ENCODE measurements at regions not wholly inside any gene's neighbourhood (a gene's known extent, or its start where the extent isn't known, plus 50 kb on each side); places are given as distances from the start of the nearest gene placed in this dataset.

GRCh38 chrX:124507246-124507645, 160.9 kb downstream of the SH2D1A start:
- H3K9me3 ChIP-seq (ENCODE audit: insufficient read depth, low read depth, low read length): no peaks in the 10 kb centered on the region
- no peak for DNase-seq
- H2BK120ac ChIP-seq (ENCODE audit: insufficient read depth, low read length, poor library complexity): no peak overlapping the region
- H4K91ac ChIP-seq (ENCODE audit: low read depth, low read length): no peak overlapping the region
- no peak overlapping the region for H3K4me2 ChIP-seq (ENCODE audit: low read length)
- WGBS (ENCODE audit: extremely low coverage, insufficient coverage, insufficient read length): no CpG with 5 or more reads among the region's 2 CpGs
- no peak overlapping the region for H2BK5ac ChIP-seq (ENCODE audit: low read depth, low read length, poor library complexity)
- no peak overlapping the region for H4K8ac ChIP-seq (ENCODE audit: low read depth, low read length)
- no peak overlapping the region for H3K18ac ChIP-seq (ENCODE audit: low read length)
- H2BK12ac ChIP-seq (ENCODE audit: low read length): no peak overlapping the region
- H3K4ac ChIP-seq (ENCODE audit: low read depth, low read length): no peak overlapping the region
- no peak overlapping the region for H3K9ac ChIP-seq (ENCODE audit: low read length)
- H4K12ac ChIP-seq (ENCODE audit: low read depth, low read length): no peak overlapping the region
- H3K27me3 ChIP-seq (ENCODE audit: insufficient read depth, low read length): no peaks in the 10 kb centered on the region
- no peak overlapping the region for H3K14ac ChIP-seq (ENCODE audit: low read length)
- H3K23ac ChIP-seq (ENCODE audit: low read length): no peak overlapping the region
- H3K4me1 ChIP-seq (ENCODE audit: control insufficient read depth in 1 of 2, insufficient read depth in 2 of 2, low read length in 2 of 2): peaks cover 0 to 4% of the 10 kb centered on the region in 2 experiments
- no peak overlapping the region for H3K4me3 ChIP-seq (ENCODE audit: low read depth, low read length)
- H3K27ac ChIP-seq (ENCODE audit: low read depth, low read length): no peak overlapping the region
- no peaks in the 10 kb centered on the region for H3K36me3 ChIP-seq (ENCODE audit: control insufficient read depth in 1 of 2, insufficient read depth in 2 of 2, low read length in 2 of 2)
- no peak overlapping the region for H2AFZ ChIP-seq (ENCODE audit: insufficient read depth, low read length, poor library complexity)
- H3K79me2 ChIP-seq (ENCODE audit: control insufficient read depth, insufficient read depth, low read length, poor library complexity): no peaks in the 10 kb centered on the region
- no peak overlapping the region for H2AK5ac ChIP-seq (ENCODE audit: low read length)
- no peaks in the 10 kb centered on the region for H3K79me1 ChIP-seq (ENCODE audit: low read length)

- H2BK12ac ChIP-seq (ENCODE audit: low read length): no peak overlapping the region
- H3K4me3 ChIP-seq (ENCODE audit: low read depth, low read length): no peak overlapping the region
- H4K12ac ChIP-seq (ENCODE audit: low read depth, low read length): no peak overlapping the region
- no peak for DNase-seq
- no peak overlapping the region for H3K18ac ChIP-seq (ENCODE audit: low read length)
- no peaks in the 10 kb centered on the region for H3K9me3 ChIP-seq (ENCODE audit: insufficient read depth, low read depth, low read length)
- no peak overlapping the region for H2AFZ ChIP-seq (ENCODE audit: insufficient read depth, low read length, poor library complexity)
- H4K91ac ChIP-seq (ENCODE audit: low read depth, low read length): no peak overlapping the region
- no peak overlapping the region for H2BK5ac ChIP-seq (ENCODE audit: low read depth, low read length, poor library complexity)
- H3K36me3 ChIP-seq (ENCODE audit: control insufficient read depth in 1 of 2, insufficient read depth in 2 of 2, low read length in 2 of 2): no peaks in the 10 kb centered on the region
- H3K4ac ChIP-seq (ENCODE audit: low read depth, low read length): no peak overlapping the region
- H3K79me1 ChIP-seq (ENCODE audit: low read length): no peaks in the 10 kb centered on the region
- H3K79me2 ChIP-seq (ENCODE audit: control insufficient read depth, insufficient read depth, low read length, poor library complexity): no peaks in the 10 kb centered on the region
- no peak overlapping the region for H3K27ac ChIP-seq (ENCODE audit: low read depth, low read length)
- H4K8ac ChIP-seq (ENCODE audit: low read depth, low read length): no peak overlapping the region
- no peak overlapping the region for H2BK120ac ChIP-seq (ENCODE audit: insufficient read depth, low read length, poor library complexity)
- no peak overlapping the region for H3K23ac ChIP-seq (ENCODE audit: low read length)
- H3K4me2 ChIP-seq (ENCODE audit: low read length): no peak overlapping the region
- no peak overlapping the region for H3K14ac ChIP-seq (ENCODE audit: low read length)
- no peaks in the 10 kb centered on the region for H3K27me3 ChIP-seq (ENCODE audit: insufficient read depth, low read length)
- H2AK5ac ChIP-seq (ENCODE audit: low read length): no peak overlapping the region
- H3K9ac ChIP-seq (ENCODE audit: low read length): no peak overlapping the region
- no CpG with 5 or more reads among the region's 1 CpG for WGBS (ENCODE audit: extremely low coverage, insufficient coverage, insufficient read length)
- H3K4me1 ChIP-seq (ENCODE audit: control insufficient read depth in 1 of 2, insufficient read depth in 2 of 2, low read length in 2 of 2): no peaks in the 10 kb centered on the region
Measured at GRCh38 chrX:124518885-124519284, 172.5 kb downstream of the SH2D1A start.

- no peak overlapping the region for H2BK5ac ChIP-seq (ENCODE audit: low read depth, low read length, poor library complexity)
- H3K9me3 ChIP-seq (ENCODE audit: insufficient read depth, low read depth, low read length): no peaks in the 10 kb centered on the region
- no peak overlapping the region for H3K18ac ChIP-seq (ENCODE audit: low read length)
- H2AFZ ChIP-seq (ENCODE audit: insufficient read depth, low read length, poor library complexity): no peak overlapping the region
- no peak overlapping the region for H3K14ac ChIP-seq (ENCODE audit: low read length)
- H3K36me3 ChIP-seq (ENCODE audit: control insufficient read depth in 1 of 2, insufficient read depth in 2 of 2, low read length in 2 of 2): no peaks in the 10 kb centered on the region
- H4K12ac ChIP-seq (ENCODE audit: low read depth, low read length): no peak overlapping the region
- no peak overlapping the region for H3K4ac ChIP-seq (ENCODE audit: low read depth, low read length)
- H3K27me3 ChIP-seq (ENCODE audit: insufficient read depth, low read length): no peaks in the 10 kb centered on the region
- H2AK5ac ChIP-seq (ENCODE audit: low read length): no peak overlapping the region
- H4K8ac ChIP-seq (ENCODE audit: low read depth, low read length): no peak overlapping the region
- no peak overlapping the region for H3K23ac ChIP-seq (ENCODE audit: low read length)
- no peak overlapping the region for H2BK12ac ChIP-seq (ENCODE audit: low read length)
- no peak for DNase-seq
- H2BK120ac ChIP-seq (ENCODE audit: insufficient read depth, low read length, poor library complexity): no peak overlapping the region
- H3K4me1 ChIP-seq (ENCODE audit: control insufficient read depth in 1 of 2, insufficient read depth in 2 of 2, low read length in 2 of 2): no peaks in the 10 kb centered on the region
- H3K9ac ChIP-seq (ENCODE audit: low read length): no peak overlapping the region
- H3K79me1 ChIP-seq (ENCODE audit: low read length): no peaks in the 10 kb centered on the region
- H3K79me2 ChIP-seq (ENCODE audit: control insufficient read depth, insufficient read depth, low read length, poor library complexity): no peaks in the 10 kb centered on the region
- WGBS (ENCODE audit: extremely low coverage, insufficient coverage, insufficient read length): no CpG with 5 or more reads among the region's 3 CpGs
- H3K4me2 ChIP-seq (ENCODE audit: low read length): no peak overlapping the region
- no peak overlapping the region for H4K91ac ChIP-seq (ENCODE audit: low read depth, low read length)
- H3K4me3 ChIP-seq (ENCODE audit: low read depth, low read length): no peak overlapping the region
- H3K27ac ChIP-seq (ENCODE audit: low read depth, low read length): no peak overlapping the region
Measured at GRCh38 chrX:124524852-124525251, 178.5 kb downstream of the SH2D1A start.

GRCh38 chrX:124529786-124530185, 183.4 kb downstream of the SH2D1A start:
- Histone ChIP-seq H3K4ac (ENCODE audit: low read depth, low read length) (no peak overlapping the region), H2AK5ac (ENCODE audit: low read length) (no peak overlapping the region), H3K79me1 (ENCODE audit: low read length) (no peaks in the 10 kb centered on the region), H3K9ac (ENCODE audit: low read length) (no peak overlapping the region), H3K4me2 (ENCODE audit: low read length) (no peak overlapping the region), H3K23ac (ENCODE audit: low read length) (no peak overlapping the region), H2BK120ac (ENCODE audit: insufficient read depth, low read length, poor library complexity) (no peak overlapping the region), H4K12ac (ENCODE audit: low read depth, low read length) (no peak overlapping the region), H3K27me3 (ENCODE audit: insufficient read depth, low read length) (no peaks in the 10 kb centered on the region), H3K14ac (ENCODE audit: low read length) (no peak overlapping the region), H3K4me1 (ENCODE audit: control insufficient read depth in 1 of 2, insufficient read depth in 2 of 2, low read length in 2 of 2) (no peaks in the 10 kb centered on the region), H2BK12ac (ENCODE audit: low read length) (no peak overlapping the region), H3K36me3 (ENCODE audit: control insufficient read depth in 1 of 2, insufficient read depth in 2 of 2, low read length in 2 of 2) (no peaks in the 10 kb centered on the region), H3K18ac (ENCODE audit: low read length) (no peak overlapping the region), H3K4me3 (ENCODE audit: low read depth, low read length) (no peak overlapping the region), H4K91ac (ENCODE audit: low read depth, low read length) (no peak overlapping the region), H2AFZ (ENCODE audit: insufficient read depth, low read length, poor library complexity) (no peak overlapping the region), H3K9me3 (ENCODE audit: insufficient read depth, low read depth, low read length) (no peaks in the 10 kb centered on the region), H3K79me2 (ENCODE audit: control insufficient read depth, insufficient read depth, low read length, poor library complexity) (no peaks in the 10 kb centered on the region), H3K27ac (ENCODE audit: low read depth, low read length) (no peak overlapping the region), H2BK5ac (ENCODE audit: low read depth, low read length, poor library complexity) (no peak overlapping the region), H4K8ac (ENCODE audit: low read depth, low read length) (no peak overlapping the region)
- WGBS (ENCODE audit: extremely low coverage, insufficient coverage, insufficient read length): no CpG with 5 or more reads among the region's 3 CpGs
- DNase-seq: no peak

All from trophoblast cell (in vitro differentiated cells and primary cell).